ENCODE measurements at regions not wholly inside any gene's neighbourhood (a gene's known extent, or its start where the extent isn't known, plus 50 kb on each side); places are given as distances from the start of the nearest gene placed in this dataset.

DNA sequence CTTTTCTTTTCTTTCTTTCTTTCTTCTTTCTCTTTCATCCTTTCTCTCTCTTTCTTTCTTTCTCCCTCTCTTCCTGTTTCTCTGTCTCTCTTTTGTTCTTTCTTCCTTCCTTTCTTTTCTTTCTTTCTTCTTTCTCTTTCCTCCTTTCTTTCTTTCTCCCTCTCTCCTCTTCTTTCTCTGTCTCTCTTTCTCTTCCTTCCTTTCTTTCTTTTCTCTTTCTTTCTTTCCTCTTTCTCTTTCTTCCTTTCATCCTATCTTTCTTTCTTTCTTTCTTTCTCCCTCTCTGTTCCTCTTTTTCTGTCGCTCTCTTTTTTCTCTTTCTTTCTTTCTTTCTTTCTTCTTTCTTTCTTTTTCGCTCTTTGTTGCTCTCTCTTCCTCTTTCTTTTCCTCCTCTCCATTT, 1149.2 kb upstream of the AUTS2 start:
- DNase-seq: no peak

DNA sequence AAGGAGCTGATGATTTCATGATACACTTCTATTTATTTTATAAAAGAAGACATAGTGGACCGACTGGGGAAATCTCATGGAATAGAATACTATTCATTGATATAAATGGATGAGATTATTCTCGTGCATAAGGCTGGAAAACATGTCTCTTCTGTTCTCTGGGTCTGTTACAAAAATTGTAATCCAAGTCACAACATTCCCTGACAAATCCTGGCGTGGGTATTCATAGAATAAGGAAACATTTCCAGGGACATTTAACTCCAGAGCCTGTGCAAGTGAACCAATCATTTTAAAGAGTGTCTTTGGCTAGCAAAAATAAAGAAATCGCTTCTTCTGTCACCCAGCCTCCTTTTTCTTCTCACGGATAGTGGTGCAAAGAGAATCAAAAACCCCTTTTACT, 1148.5 kb upstream of the AUTS2 start:
- no peak for DNase-seq

DNA sequence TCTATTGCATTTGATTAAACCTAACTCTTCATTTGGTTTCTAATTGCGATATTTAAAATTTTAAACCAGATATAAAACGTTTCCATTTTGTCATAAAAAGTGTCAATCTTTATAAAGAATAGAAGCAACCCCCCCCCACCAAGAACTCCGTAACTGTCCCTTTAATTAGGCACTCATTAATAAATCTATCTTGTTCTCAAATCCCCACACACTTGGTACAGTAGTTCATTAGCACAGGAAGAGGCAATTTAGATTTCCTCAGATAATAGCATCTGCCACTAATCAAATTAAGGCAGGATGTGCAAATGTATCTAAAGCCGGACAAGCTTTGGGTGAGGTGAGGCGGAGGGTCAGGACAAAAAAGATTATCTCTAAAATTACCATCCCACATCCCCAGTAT, 1143.3 kb upstream of the AUTS2 start:
- DNase-seq: no peak

- no peak for DNase-seq
These were observed 1141.8 kb upstream of the AUTS2 start for GRCh38 chr7:68456469-68456868.

- DNase-seq: no peak
These were observed 1140.8 kb upstream of the AUTS2 start for GRCh38 chr7:68457481-68457880.

GRCh38 chr7:68458010-68458908, 1140.0 kb upstream of the AUTS2 start:
- DNase-seq: no peak

DNA sequence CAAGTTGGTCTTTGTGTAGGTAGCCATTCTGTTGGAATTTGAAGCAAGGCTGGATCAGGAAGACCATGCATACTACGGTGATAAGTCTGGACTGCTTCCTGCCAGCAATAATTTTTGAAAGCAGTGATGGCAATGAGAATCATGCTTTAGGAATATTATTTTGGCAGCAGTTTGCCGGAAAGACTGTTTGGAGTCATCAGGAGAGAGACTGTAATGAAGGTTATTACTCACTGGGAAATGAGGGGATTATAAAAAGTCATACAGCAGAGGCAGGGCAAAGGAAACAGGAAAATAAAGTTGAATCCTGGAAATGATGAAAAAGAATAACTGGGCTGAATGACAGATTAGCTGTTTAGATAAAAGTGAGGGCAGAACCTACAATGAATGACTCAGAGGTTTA, 1136.8 kb upstream of the AUTS2 start:
- DNase-seq: no peak

DNA sequence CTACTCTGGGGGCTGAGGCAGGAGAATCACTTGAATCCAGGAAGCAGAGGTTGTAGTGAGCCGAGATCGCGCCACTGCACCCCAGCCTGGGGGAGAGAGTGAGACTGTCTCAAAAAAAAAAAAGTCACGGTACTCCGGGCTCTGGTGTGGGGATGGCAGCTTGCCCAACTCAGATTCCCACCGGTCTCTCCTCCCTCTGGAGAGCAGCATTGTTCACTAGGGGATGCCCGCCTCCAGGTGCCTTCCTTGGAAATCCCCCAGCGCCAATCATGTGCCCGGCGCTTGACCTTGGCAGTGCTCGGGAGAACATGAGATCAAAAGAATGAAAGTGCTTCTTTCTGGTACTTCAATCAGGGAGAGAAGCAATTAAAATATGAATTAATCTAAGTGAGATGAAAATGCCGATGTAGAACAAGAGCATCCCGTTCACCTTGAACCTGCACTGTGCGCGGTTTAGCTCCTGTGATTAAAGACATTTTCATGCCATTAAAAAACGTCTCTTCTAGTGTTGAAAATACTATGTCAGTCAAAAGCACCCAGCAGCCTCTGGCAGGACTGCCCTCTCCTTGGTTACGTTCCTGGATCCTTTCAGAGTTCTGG, 1127.3 kb upstream of the AUTS2 start:
- DNase-seq: no peak

DNA sequence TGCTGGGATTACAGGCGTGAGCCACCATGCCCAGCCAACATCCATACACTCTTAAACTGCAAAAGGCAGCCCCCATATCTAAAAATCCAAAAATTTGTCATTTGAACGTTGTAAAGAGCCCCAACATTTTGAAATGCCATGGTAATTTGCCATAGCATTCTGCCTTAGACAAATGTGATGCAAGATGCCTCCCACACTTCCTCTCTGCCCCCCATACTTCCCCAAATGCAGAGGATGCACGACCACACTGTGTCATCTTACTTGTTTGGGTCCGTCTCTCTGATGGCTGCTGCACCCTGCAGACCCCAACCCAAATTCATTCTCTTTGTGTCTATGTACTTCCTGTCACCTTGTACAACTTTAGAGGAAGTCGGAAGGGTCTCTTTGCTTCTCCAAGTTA, 1125.6 kb upstream of the AUTS2 start:
- no peak for DNase-seq

GRCh38 chr7:68474661-68475216, 1123.5 kb upstream of the AUTS2 start:
- DNase-seq: no peak

- no peak for DNase-seq
These were observed 1121.3 kb upstream of the AUTS2 start for GRCh38 chr7:68476966-68477365.

DNA sequence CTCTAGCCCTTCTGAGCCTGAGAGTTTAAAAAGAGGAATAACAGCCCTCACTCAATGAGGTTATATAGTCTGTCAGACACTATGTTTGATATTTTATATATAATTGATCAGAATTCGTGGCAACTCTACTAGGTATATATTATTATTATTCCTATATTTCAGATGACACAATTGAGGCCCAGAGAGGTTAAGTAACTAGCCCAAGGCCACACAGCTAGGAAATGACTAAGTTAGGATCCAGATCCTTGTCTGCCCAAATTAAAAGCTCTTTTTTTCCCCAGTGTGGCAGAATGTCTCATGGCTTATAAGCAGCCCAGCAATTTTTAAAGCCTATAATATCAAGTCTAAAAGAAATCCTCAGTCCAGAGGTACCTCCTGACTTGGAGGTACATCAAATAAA, 1119.9 kb upstream of the AUTS2 start:
- no peak for DNase-seq

DNA sequence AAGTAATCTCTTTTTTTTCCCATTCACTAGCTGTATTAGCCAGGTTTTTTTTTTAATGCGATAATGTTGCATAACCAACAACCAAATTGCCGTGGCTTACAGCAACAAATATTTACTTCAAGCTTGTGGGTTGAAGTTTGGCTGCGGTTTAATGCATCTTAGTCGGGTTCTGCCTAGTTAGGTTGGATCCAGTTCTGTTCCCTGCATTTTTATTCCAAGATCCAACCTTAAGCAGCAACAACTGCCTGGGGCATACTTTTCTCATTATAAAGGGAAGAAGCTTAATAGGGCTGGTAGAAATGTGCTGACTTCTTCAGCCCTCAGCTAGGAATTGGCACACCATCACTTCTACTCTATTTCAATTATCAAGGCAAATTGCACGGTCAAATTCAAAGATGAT, 1115.5 kb upstream of the AUTS2 start:
- DNase-seq: no peak

- DNase-seq: no peak
These were observed 1113.5 kb upstream of the AUTS2 start for GRCh38 chr7:68484731-68485130.

DNA sequence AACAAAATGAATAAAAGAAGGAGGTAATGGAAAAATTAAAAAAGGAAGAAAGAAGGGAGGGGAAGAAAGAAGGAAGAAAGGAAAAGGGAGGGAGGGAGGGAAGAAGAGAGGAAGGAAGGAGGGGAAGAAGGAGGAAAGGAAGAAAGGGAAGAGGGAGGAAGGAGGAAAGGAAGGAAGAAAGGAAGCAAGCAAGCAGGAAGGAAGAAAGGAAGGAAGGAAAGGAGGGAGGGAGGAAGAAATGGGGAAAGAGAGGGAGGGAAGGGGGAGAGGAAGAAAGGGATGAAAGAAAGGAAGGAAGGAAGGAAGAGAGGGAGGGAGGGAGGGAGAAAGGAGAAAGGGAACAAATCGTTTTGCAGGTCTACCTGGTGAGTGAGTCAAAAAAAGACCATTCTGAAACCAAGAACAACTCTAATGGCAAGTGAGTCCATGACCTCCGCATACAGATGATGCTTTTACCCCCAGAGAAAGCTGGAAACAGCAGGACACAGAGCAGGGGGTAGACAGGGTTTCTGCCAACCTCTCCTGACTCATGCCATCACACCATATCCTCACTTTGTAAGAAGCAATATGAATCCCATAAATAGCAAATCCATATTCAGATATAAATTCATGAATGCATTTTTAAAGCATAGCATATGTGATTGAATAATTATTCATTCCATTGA, 1112.9 kb upstream of the AUTS2 start:
- DNase-seq: no peak

DNA sequence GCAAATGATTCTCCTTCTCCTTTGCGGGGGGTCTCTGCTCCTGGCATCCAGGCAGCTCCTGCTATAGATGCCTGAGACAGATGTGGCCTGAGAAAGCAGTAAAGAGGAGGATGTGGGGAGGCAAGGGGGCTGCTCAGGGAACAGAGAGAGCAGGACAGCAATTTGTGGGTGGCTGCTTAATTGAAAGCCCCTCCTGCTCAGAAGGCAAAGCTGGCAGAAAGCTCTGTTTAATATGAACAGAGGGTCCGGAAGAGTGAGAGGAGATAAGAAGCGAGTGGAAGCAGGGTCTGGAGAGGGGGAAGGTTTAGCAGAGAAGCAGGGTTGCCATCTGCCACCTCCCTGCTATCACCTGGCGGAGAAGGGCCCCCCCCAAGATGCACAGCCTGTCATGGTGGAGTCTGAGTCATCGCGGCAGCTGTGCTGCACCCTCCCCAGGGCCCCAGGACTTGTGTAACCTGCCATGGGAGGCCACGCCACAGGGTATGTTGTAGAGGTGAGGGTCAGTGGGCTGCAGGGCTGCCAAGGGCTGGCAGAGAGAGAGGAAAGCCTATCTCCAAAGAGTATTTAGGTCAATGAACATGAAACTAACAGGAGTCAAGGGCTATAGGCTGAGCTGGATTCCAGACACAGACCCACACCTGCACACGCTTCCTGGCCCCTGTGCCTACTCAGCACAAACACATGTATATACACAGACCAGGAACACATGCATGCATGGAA, 1109.8 kb upstream of the AUTS2 start:
- no peak for DNase-seq

DNA sequence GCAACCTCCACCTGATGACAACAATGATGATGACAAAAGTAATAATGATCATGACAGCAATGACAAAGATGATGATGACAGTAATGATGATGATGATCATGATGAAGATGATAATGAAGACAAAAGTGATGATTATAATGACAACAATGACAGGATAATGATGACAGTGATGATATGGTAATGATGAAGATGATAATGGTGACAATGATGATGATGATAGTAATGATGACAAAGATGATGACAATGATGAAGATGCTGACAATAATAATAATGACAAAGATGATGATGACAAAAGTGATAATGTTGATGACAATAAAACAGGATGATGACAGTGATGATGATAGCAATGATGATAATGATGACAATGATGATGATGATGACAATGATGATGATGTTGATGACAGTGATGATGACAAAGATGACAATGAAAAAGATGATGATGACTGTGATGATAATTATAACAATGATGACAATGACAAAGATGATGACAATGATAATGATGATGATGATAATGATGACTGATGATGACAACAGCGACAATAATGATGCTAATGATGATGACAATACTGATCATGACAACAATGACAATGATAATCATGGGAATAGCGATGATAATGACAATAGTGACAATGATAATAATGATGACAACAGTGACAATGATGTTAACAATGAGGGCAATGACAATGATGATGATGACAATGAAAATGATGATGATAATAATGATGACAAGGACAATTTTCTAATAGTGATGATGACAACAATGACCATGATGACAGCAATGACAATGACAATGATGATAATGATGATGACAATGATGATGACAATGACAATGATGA, 1106.5 kb upstream of the AUTS2 start:
- no peak for DNase-seq

- no peak for DNase-seq
These were observed 1106.0 kb upstream of the AUTS2 start for GRCh38 chr7:68492359-68492690.

DNA sequence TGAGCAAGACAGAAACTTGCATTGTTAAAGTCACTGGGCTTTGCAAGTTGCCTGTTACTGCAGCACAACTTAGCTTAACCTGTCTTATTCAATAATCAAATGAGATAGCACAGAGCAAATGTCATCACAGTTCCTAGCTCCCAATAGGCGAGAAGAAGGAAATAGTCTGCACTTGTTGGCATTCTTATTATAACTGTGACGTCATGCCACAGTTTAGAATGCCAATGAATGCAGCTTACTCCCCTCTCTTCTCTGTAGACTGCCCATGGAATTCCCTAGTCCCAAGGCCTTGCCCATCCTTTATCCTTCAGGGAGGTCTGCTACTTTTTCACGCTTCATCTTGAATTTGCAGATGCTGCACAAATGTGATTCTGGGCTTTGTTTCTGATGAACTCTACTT, 1094.9 kb upstream of the AUTS2 start:
- no peak for DNase-seq

- no peak for DNase-seq
These were observed 1093.6 kb upstream of the AUTS2 start for GRCh38 chr7:68504716-68505115.

DNA sequence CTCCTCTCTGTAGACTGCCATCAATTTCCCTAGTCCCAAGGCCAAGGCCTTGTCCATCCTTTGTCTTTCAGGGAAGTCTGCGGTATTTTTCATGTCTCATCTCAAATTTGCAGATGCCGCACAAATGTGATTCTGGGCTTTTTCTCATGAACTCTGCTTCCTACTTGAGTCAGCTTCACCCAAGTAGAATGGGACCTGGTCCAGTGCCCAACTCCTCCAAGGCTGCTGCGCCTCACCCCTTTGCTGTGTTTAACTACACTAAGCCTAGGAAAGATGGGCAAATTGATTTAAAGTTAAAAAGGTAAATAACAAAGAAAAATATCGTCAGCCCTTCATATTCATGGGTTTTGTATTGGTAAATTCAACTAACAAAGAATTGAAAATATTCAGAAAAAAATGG, 1092.6 kb upstream of the AUTS2 start:
- DNase-seq: no peak

DNA sequence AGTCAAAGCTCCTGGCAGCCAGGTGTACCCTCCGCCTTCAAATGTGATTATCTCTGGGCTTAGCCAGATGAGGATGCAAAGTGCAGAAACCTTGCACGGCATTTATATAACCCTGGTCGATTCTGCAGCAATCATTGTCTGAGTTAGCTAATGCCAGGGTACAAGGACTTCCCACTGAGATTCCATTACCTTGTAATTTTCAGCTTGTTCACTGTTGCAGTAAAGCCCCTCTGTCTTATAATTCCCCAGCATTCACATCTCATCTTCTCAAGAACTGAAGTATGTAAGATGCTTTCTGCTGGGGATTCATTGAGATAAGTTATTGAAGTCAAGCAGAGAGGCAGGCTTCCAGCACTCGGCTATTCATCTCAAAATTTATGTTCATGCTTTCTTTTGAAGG, 1090.6 kb upstream of the AUTS2 start:
- no peak for DNase-seq

All from activated CD8-positive, alpha-beta memory T cell treated with anti-CD3 and anti-CD28 coated beads for 24 hours (primary cell).